Stimulated activated CD4-positive, alpha-beta T cell treated with anti-CD3 and anti-CD28 coated beads, Interleukin-4, amount 100 ng/mL, for 24 hours (primary cell): ENCODE measurements at regions not wholly inside any gene's neighbourhood (a gene's known extent, or its start where the extent isn't known, plus 50 kb on each side); places are given as distances from the start of the nearest gene placed in this dataset.

Source experiments
- DNase-seq: peaks from one replicate; pipeline ENCODE4 v3.0.0-alpha.2; 2020

DNA sequence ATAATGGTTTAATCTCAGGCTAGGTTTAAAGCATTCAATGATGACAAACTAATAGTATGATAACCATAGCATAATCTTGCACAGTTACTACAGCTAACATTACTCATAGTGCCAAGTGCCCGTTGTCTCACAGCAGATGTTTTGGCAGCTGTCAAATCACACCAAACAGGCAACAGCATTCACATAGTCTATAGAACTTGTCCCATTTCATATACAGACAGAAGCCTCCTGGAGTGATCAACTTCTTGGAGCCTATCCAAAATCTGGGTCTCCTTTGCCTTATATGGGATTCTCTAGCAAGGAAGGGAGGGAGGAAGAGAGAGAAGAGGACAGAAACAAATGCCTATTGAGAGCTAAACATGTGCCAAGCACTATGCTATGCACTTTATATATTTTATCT lies 250.6 kb upstream of the ZP4 start:
- DNase-seq, result no peak

DNA sequence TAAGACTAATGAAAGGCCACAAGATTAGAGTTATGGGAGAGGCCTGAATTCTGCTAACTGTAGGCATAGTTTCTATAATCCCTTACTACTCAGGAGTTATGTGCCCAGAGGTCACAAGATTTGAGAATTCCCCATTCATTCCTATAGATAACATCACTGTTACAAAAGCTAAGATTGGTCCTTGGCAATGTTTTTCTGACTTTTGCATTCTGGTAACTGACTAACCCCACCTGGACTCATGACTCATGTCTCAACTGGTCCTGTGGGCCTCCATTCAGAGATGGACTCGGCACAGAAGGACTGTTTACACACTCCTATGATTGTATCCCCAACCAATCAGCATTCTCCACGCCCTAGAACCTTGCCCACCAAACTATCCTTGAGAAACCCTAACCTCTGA lies 249.0 kb upstream of the ZP4 start:
- DNase-seq, result no peak

- DNase-seq, result no peak
Observed at GRCh38 chr1:238138059-238138626, 247.4 kb upstream of the ZP4 start.

- DNase-seq, result no peak
Observed at GRCh38 chr1:238135708-238136664, 245.3 kb upstream of the ZP4 start.

DNA sequence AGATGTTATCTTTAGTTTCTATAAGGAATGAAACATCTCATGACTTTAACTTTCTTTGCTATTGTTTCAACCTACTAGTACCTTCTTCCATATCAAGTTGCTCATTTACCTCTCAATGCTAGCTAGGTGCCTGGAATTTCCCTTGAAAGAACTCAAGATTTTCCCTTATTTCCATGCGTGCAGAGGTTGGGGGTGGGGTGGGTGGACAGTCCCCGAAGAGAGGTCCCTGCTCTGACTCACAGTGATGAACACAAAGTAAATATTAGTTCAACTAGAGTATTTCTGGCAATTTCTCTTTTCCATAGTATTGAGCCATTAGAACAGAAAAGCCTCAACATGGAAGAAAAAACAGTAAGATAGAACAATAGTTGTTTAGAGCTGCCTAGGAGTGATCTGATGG lies 239.0 kb upstream of the ZP4 start:
- no peak for DNase-seq

GRCh38 chr1:238123201-238123600 lies 232.5 kb upstream of the ZP4 start:
- no peak for DNase-seq

- no peak for DNase-seq
Observed at GRCh38 chr1:238119861-238120260, 229.1 kb upstream of the ZP4 start.

DNA sequence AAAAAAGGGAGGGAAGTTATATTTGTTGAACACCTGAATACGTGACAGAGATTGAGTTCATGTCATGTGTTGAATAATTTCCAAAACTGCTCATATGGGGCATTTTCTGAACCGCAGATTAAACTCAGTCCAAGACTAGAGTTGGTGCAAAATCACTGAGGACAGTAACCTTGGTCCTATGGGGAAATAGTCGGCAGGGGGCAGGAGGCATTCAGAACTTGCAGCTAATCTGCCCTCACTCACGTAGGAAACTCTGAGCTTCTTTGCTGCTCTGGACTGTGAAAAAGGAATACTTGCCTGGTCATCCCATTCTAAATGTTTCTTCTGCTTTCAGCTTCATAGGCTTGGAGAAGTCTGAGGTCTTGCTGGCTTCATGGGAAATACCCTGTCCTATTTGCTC lies 228.3 kb upstream of the ZP4 start:
- no peak for DNase-seq

DNA sequence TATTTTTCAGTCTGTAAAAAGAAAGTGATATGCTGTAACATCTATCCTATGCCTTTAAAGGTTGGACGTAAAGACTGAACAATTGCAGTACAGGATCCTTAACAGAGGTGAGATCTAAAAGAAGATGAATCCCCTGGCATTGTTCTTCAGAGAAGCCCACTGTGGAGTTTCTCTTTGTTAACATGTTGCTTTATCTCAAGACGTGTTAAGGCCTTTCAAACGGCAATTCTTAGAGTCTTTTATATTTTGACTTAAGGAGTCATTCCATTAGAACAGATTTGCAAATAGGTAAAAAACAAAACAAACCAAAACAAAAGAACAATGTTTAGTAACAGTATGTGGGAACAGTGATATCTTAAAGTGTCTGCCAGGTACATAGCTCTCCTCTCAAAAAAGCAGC lies 225.1 kb upstream of the ZP4 start:
- DNase-seq, result no peak

DNA sequence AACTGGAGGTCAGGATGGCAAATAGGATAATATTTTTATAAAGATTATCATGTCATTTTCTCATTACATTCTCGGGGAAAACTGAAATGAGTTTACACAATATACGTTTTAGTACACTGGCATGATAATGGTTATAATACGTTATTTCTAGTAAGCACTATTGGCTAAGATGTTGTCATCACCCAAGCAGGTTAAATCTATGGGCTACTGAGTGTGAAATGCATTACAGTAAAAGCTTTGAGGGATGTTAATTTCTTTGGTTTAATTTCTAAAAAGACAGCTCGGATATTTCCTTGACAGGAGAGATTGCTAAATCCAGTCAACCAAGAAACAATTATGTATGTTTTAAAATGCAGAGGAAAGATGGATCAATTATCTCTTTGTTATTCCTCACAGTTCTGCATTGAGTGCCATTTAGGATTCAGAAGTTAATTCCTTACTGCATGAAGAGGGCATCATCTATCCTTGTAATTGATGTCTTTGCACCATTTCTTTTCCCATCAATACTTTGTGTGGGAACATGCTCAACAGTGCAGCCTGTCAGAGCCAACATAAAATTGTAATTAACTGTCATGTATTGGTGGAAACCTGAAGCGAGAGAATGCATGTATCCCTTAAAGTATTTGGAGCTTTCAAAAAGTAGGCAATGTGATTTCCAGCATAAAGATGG lies 222.4 kb upstream of the ZP4 start:
- no peak for DNase-seq

- DNase-seq, result no peak
Observed at GRCh38 chr1:238111516-238111915, 220.8 kb upstream of the ZP4 start.

GRCh38 chr1:238111081-238111480 lies 220.4 kb upstream of the ZP4 start:
- DNase-seq, result no peak

- no peak for DNase-seq
Observed at GRCh38 chr1:238108417-238108816, 217.7 kb upstream of the ZP4 start.

DNA sequence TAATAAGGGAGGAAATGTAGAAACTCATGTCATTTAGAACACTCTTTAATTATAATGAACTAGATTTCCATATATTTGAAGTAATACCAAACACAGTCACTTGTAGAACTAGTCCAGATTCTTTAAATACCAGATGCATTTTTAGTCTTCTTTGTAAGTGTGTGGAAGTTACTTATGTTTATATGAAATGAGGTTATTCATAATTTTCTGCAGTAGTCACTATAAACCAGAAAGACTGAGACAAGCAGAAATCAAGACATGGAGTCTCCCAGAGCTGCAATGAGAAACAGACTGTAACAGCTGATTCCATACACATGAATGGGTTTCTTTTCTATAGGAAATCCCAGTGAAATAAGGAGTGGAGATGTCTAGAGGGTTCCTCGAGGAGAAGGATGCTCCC lies 216.6 kb upstream of the ZP4 start:
- no peak for DNase-seq

GRCh38 chr1:238104752-238105151 lies 214.0 kb upstream of the ZP4 start:
- DNase-seq, result no peak

GRCh38 chr1:238101923-238102322 lies 211.2 kb upstream of the ZP4 start:
- no peak for DNase-seq

DNA sequence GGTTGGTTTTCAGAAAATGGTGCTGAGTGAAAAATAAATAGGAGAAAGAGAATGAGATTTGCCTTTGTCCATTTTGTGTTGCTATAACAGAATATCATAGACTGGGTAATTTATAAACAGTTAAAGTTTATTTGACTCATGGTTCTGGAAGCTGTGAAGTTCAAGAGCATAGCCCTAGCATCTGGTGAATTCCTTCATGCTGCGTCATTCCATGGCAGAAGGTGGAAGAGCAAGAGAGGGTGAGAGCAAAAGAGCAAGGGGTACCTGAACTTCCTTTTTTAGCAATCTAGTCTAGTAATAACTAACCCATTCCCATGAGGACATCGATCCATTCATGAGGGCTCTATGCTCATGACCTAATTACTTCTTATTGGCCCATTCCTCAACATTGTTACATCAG lies 209.1 kb upstream of the ZP4 start:
- DNase-seq, result no peak

DNA sequence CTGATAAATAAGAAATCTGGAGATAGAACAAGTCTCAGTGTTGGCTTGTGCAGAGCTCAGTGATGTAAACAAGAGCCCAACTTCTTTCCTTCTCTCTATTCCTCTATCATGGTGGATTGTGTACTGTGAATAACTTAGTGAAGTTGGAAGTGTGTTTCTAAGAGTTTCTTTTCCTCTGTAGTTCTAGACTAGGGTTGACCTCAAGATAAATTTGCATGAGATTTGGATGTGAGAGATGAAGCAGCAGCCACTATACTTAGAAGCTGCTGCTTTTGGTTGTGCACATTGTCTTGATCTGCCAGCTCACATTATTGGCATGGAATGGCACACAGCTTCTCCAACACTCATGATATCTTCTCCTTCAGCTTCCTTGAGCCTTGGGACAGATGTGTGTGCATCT lies 198.9 kb upstream of the ZP4 start:
- no peak for DNase-seq

GRCh38 chr1:238088560-238089290 lies 198.0 kb upstream of the ZP4 start:
- no peak for DNase-seq

GRCh38 chr1:238073991-238074390 lies 183.3 kb upstream of the ZP4 start:
- DNase-seq, result no peak

DNA sequence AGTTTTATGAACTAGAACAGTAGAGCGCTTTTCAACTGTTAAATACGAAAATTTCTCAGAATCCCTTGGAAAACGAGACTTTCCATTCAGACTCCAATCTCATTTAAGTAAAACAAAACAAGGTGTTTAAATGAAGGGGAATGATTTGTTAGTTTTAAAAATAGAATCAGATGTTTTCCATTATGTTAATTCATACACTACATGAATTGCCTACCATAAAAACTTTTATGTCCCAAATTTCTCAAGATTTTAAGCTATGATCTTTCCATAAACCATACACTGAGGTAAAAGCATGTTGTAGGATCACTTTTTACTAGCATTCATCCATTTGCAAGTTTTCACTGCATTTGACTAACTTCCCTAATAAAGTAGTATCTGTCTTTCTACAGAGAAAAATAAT lies 180.3 kb upstream of the ZP4 start:
- DNase-seq, result no peak

GRCh38 chr1:238063454-238063853 lies 172.7 kb upstream of the ZP4 start:
- DNase-seq, result no peak

DNA sequence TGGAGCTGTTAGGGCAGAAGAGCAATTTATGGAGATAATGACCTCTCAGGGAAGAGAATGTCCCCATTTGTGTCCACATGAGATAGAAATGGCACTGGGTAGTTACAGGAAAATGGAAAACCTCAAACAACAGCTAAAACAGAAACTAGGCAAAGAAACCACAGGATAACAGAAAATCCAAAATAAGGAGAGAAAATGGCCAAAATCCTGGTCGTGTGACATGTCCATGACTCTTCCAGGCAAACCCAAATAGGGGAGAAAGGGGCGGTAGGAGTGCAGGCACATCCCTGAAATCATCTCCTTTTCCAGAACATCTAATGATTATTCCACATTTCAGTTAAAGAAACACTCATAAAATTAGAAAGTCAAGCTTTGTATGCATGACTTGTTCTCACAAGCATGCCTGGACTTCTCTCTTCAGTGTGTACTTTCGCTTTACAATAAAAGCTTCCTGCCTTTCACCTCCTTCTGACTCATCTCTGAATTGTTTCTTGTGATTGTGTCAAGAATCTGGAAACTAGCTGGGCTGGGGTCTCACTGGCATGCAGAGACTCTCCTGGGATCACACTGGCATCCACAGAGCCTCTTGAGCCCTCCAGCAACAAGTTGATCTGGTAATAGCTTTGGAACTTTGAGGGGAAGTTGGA lies 171.4 kb upstream of the ZP4 start:
- DNase-seq, result no peak
